Esophagus muscularis mucosa (tissue), 4 donors: ENCODE measurements at regions not wholly inside any gene's neighbourhood (a gene's known extent, or its start where the extent isn't known, plus 50 kb on each side); places are given as distances from the start of the nearest gene placed in this dataset.

Source experiments
- EP300 ChIP-seq: sonication (generic); formaldehyde crosslinking; IDR thresholded peaks from one replicate; pipeline ENCODE4 v1.6.1; 2017; ENCODE audit warnings: antibody characterized with exemption
- POLR2A ChIP-seq: fragments of 450-650 bp; IDR thresholded peaks from one replicate; pipeline ENCODE4 v1.6.1; 2017; ENCODE audit warnings: antibody characterized with exemption, moderate library complexity, mild to moderate bottlenecking, low read depth
- POLR2AphosphoS5 ChIP-seq, 2 donors: sonication (generic); formaldehyde crosslinking; IDR thresholded peaks; one replicate each; pipeline ENCODE4 v1.6.1; 2017; ENCODE audit warnings: antibody characterized with exemption in 2 of 2
- TF ChIP-seq, protein P1 (sequence below), 3 experiments: fragments of 200-600 bp in 2 of 3; fragments of 450-650 bp in 1 of 3; sonication (generic) in 2 of 3; IDR thresholded peaks; one replicate each; pipeline ENCODE4 v1.5.1; 2017 to 2019; ENCODE audit warnings: antibody characterized with exemption in 3 of 3, mild to moderate bottlenecking in 2 of 3, moderate library complexity in 1 of 3

DNA sequence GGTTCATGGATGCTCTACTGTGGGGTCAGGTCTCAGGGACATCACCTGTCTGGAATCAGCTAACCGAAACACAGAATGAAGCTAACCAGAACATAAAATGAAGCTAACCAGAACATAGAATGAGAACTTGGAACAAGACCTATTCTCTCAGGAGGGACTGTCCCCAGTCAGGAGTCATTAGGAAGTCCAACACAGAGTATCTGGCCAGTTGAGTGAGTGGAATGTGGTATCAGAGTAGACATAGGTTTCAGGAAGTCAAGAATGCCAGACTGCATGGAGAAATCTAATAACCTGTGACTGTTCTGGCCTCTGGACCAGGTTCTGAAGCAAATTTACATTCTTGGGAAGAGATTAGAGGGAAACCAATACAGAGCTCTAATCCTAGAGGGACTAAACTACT lies 609.6 kb downstream of the PRELID2 start:
- TF ChIP-seq, protein P1, sequence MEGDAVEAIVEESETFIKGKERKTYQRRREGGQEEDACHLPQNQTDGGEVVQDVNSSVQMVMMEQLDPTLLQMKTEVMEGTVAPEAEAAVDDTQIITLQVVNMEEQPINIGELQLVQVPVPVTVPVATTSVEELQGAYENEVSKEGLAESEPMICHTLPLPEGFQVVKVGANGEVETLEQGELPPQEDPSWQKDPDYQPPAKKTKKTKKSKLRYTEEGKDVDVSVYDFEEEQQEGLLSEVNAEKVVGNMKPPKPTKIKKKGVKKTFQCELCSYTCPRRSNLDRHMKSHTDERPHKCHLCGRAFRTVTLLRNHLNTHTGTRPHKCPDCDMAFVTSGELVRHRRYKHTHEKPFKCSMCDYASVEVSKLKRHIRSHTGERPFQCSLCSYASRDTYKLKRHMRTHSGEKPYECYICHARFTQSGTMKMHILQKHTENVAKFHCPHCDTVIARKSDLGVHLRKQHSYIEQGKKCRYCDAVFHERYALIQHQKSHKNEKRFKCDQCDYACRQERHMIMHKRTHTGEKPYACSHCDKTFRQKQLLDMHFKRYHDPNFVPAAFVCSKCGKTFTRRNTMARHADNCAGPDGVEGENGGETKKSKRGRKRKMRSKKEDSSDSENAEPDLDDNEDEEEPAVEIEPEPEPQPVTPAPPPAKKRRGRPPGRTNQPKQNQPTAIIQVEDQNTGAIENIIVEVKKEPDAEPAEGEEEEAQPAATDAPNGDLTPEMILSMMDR (IDR thresholded peaks at IDR 0.05) = no peak
- TF ChIP-seq POLR2A (no peak), POLR2AphosphoS5 (IDR thresholded peaks at IDR 0.05) (no peak), EP300 (no peak)
